ENCODE measurements at regions not wholly inside any gene's neighbourhood (a gene's known extent, or its start where the extent isn't known, plus 50 kb on each side); places are given as distances from the start of the nearest gene placed in this dataset.

GRCh38 chr12:113766131-113766878 lies 199.8 kb downstream of the RBM19 start:
- Histone ChIP-seq H3K36me3 (ENCODE audit: low read length) (no peaks in the 10 kb centered on the region), H3K4me2 (ENCODE audit: low read depth, low read length, poor library complexity, severe bottlenecking) (no peak overlapping the region), H3K9me3 (ENCODE audit: insufficient read depth, low read length) (no peaks in the 10 kb centered on the region), H2AFZ (ENCODE audit: low read depth, low read length, severe bottlenecking) (no peak overlapping the region), H3K4me3 (ENCODE audit: insufficient read depth, low read length, poor library complexity, severe bottlenecking) (no peak overlapping the region), H3K9me2 (replicated peaks; ENCODE audit: insufficient read depth, low read length) (no peaks in the 10 kb centered on the region), H4K20me1 (ENCODE audit: low read depth, low read length) (no peaks in the 10 kb centered on the region), H3K27me3 (ENCODE audit: low read length) (no peaks in the 10 kb centered on the region), H3K27ac (ENCODE audit: low read depth, low read length) (no peak overlapping the region), H3K9ac (ENCODE audit: low read length) (no peak overlapping the region), H3F3A (ENCODE audit: insufficient read depth) (no peaks in the 10 kb centered on the region), H3K79me2 (ENCODE audit: insufficient read depth, low read length) (no peaks in the 10 kb centered on the region)
- TF ChIP-seq EZH2phosphoT487 (conservative IDR thresholded peaks at IDR 0.05; ENCODE audit: low read length): no peak
- TF ChIP-seq, protein P1, sequence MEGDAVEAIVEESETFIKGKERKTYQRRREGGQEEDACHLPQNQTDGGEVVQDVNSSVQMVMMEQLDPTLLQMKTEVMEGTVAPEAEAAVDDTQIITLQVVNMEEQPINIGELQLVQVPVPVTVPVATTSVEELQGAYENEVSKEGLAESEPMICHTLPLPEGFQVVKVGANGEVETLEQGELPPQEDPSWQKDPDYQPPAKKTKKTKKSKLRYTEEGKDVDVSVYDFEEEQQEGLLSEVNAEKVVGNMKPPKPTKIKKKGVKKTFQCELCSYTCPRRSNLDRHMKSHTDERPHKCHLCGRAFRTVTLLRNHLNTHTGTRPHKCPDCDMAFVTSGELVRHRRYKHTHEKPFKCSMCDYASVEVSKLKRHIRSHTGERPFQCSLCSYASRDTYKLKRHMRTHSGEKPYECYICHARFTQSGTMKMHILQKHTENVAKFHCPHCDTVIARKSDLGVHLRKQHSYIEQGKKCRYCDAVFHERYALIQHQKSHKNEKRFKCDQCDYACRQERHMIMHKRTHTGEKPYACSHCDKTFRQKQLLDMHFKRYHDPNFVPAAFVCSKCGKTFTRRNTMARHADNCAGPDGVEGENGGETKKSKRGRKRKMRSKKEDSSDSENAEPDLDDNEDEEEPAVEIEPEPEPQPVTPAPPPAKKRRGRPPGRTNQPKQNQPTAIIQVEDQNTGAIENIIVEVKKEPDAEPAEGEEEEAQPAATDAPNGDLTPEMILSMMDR (IDR thresholded peaks at IDR 0.05; ENCODE audit: insufficient read depth, low read length, poor library complexity, severe bottlenecking): no peak

- no peaks in the 10 kb centered on the region for H3F3A ChIP-seq (ENCODE audit: insufficient read depth)
- no peak overlapping the region for H2AFZ ChIP-seq (ENCODE audit: low read depth, low read length, severe bottlenecking)
- H3K4me3 ChIP-seq (ENCODE audit: insufficient read depth, low read length, poor library complexity, severe bottlenecking): no peak overlapping the region
- H4K20me1 ChIP-seq (ENCODE audit: low read depth, low read length): no peaks in the 10 kb centered on the region
- no peak overlapping the region for H3K4me2 ChIP-seq (ENCODE audit: low read depth, low read length, poor library complexity, severe bottlenecking)
- no peaks in the 10 kb centered on the region for H3K36me3 ChIP-seq (ENCODE audit: low read length)
- TF ChIP-seq EZH2phosphoT487 (conservative IDR thresholded peaks at IDR 0.05; ENCODE audit: low read length): no peak
- TF ChIP-seq, protein P1 (IDR thresholded peaks at IDR 0.05; ENCODE audit: insufficient read depth, low read length, poor library complexity, severe bottlenecking): no peak
- no peaks in the 10 kb centered on the region for H3K79me2 ChIP-seq (ENCODE audit: insufficient read depth, low read length)
- H3K27me3 ChIP-seq (ENCODE audit: low read length): no peaks in the 10 kb centered on the region
- H3K9ac ChIP-seq (ENCODE audit: low read length): no peak overlapping the region
- no peaks in the 10 kb centered on the region for H3K9me3 ChIP-seq (ENCODE audit: insufficient read depth, low read length)
- no peaks in the 10 kb centered on the region for H3K9me2 ChIP-seq (replicated peaks; ENCODE audit: insufficient read depth, low read length)
- H3K27ac ChIP-seq (ENCODE audit: low read depth, low read length): no peak overlapping the region
These were observed 201.5 kb downstream of the RBM19 start for GRCh38 chr12:113764661-113765060.

- no peak overlapping the region for H3K4me2 ChIP-seq (ENCODE audit: low read depth, low read length, poor library complexity, severe bottlenecking)
- no peak overlapping the region for H3K4me3 ChIP-seq (ENCODE audit: insufficient read depth, low read length, poor library complexity, severe bottlenecking)
- no peak overlapping the region for H3K27ac ChIP-seq (ENCODE audit: low read depth, low read length)
- H3K9me3 ChIP-seq (ENCODE audit: insufficient read depth, low read length): no peaks in the 10 kb centered on the region
- H2AFZ ChIP-seq (ENCODE audit: low read depth, low read length, severe bottlenecking): no peak overlapping the region
- no peaks in the 10 kb centered on the region for H3K27me3 ChIP-seq (ENCODE audit: low read length)
- no peaks in the 10 kb centered on the region for H3K36me3 ChIP-seq (ENCODE audit: low read length)
- no peaks in the 10 kb centered on the region for H3K79me2 ChIP-seq (ENCODE audit: insufficient read depth, low read length)
- H3K9ac ChIP-seq (ENCODE audit: low read length): no peak overlapping the region
- H3K9me2 ChIP-seq (replicated peaks; ENCODE audit: insufficient read depth, low read length): no peaks in the 10 kb centered on the region
- no peaks in the 10 kb centered on the region for H3F3A ChIP-seq (ENCODE audit: insufficient read depth)
- no peaks in the 10 kb centered on the region for H4K20me1 ChIP-seq (ENCODE audit: low read depth, low read length)
- TF ChIP-seq, protein P1 (IDR thresholded peaks at IDR 0.05; ENCODE audit: insufficient read depth, low read length, poor library complexity, severe bottlenecking): no peak
- TF ChIP-seq EZH2phosphoT487 (conservative IDR thresholded peaks at IDR 0.05; ENCODE audit: low read length): no peak
These were observed 203.0 kb downstream of the RBM19 start for GRCh38 chr12:113762882-113763816.

Measured in SU-DHL-6 (cell line).